ENCODE measurements at regions not wholly inside any gene's neighbourhood (a gene's known extent, or its start where the extent isn't known, plus 50 kb on each side); places are given as distances from the start of the nearest gene placed in this dataset.

DNA sequence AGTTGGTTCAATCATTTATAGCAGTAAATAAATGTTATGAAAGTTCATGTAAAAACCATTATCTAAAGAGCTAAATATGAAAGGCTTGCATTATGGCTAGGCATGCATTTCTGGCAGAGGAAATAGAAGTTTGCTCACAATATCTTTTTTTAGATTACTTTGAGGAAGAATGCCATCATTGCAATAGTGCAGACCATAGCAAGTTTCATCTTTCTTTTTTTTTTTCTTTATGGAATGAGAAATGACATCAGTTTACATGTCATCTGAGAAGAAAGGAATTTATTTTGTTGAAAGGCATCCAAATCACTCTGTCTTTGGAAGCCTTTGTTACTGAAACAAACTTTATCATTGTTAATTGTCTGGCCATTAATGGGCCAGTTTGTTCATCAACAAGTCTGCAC lies 74.5 kb upstream of the NCKAP5 start:
- H4K20me1 ChIP-seq (ENCODE audit: control insufficient read depth, insufficient read depth, insufficient read length) = no peaks in the 10 kb centered on the region
- no peaks in the 10 kb centered on the region for H3K27me3 ChIP-seq (ENCODE audit: insufficient read depth, low read length)
- H3K36me3 Mint-ChIP-seq (ENCODE audit: insufficient read depth in 1 of 3, low read depth in 3 of 3) = no peaks in the 10 kb centered on the region
- no peak overlapping the region for H3K56ac ChIP-seq (ENCODE audit: insufficient read length, low read depth, low read length)
- H4K91ac ChIP-seq (ENCODE audit: insufficient read length, low read depth, low read length) = no peak overlapping the region
- peaks cover 19 to 23% of the 10 kb centered on the region in 2 experiments for H3K4me1 Mint-ChIP-seq
- no peaks in the 10 kb centered on the region for H3K27me3 Mint-ChIP-seq (ENCODE audit: low read depth)
- H2AK5ac ChIP-seq (ENCODE audit: insufficient read length, low read length) = no peak overlapping the region
- no peak overlapping the region for H3K23ac ChIP-seq (ENCODE audit: insufficient read length, low read depth, low read length)
- H3K9me3 Mint-ChIP-seq = no peaks in the 10 kb centered on the region
- H3K4me1 ChIP-seq (ENCODE audit: insufficient read depth, low read length) = peaks cover 9% of the 10 kb centered on the region; the same call in 1 of the 2 replicates
- H3K27ac ChIP-seq (ENCODE audit: insufficient read length, low read depth, low read length) = no peak overlapping the region
- no peak overlapping the region for H2BK120ac ChIP-seq (ENCODE audit: low read depth, low read length, poor library complexity, severe bottlenecking)
- H4K8ac ChIP-seq (replicated peaks; ENCODE audit: insufficient read length, low read depth, low read length) = no peak overlapping the region
- H3K9ac ChIP-seq (ENCODE audit: extremely low read depth, insufficient read length, low read length) = no peak overlapping the region
- no peaks in the 10 kb centered on the region for H3K79me1 ChIP-seq (ENCODE audit: insufficient read depth, low read depth, low read length, poor library complexity, severe bottlenecking)
- H3K23me2 ChIP-seq (ENCODE audit: insufficient read length, low read depth, low read length, poor library complexity, severe bottlenecking) = no peaks in the 10 kb centered on the region
- no peak overlapping the region for H4K5ac ChIP-seq (ENCODE audit: insufficient read length, low read depth, low read length)
- H3K4ac ChIP-seq (ENCODE audit: low read depth, low read length) = no peak overlapping the region
- H3K14ac ChIP-seq (ENCODE audit: insufficient read depth, low read length) = no peak overlapping the region
- no peak overlapping the region for H3T11ph ChIP-seq (ENCODE audit: low read length)
- H2BK12ac ChIP-seq (ENCODE audit: insufficient read length, low read depth, low read length) = no peak overlapping the region
- H2BK20ac ChIP-seq (ENCODE audit: low read depth, low read length, poor library complexity, severe bottlenecking) = no peak overlapping the region
- H3K4me2 ChIP-seq (ENCODE audit: insufficient read depth, insufficient read length, low read length) = no peak overlapping the region
- H3K9me3 ChIP-seq (ENCODE audit: control insufficient read depth, low read depth, low read length) = no peaks in the 10 kb centered on the region
- H3K4me3 Mint-ChIP-seq = no peak overlapping the region
- DNase-seq = no peak
- H2BK5ac ChIP-seq (ENCODE audit: insufficient read length, low read length) = no peak overlapping the region
- no peaks in the 10 kb centered on the region for H3K79me2 ChIP-seq (ENCODE audit: insufficient read depth, low read length)
- no peak overlapping the region for H3K18ac ChIP-seq (ENCODE audit: insufficient read length, low read depth, low read length)
- no peak overlapping the region for H2BK15ac ChIP-seq (ENCODE audit: low read depth, low read length)
- no peak for TF ChIP-seq CTCF (conservative IDR thresholded peaks at IDR 0.05)
- no peak overlapping the region for H2AFZ ChIP-seq (ENCODE audit: low read length)
- no peak overlapping the region for H3K27ac Mint-ChIP-seq
